Activated CD8-positive, alpha-beta memory T cell treated with anti-CD3 and anti-CD28 coated beads, Interleukin-2, amount 50 U/mL, for 1 hour (primary cell): ENCODE measurements at regions not wholly inside any gene's neighbourhood (a gene's known extent, or its start where the extent isn't known, plus 50 kb on each side); places are given as distances from the start of the nearest gene placed in this dataset.

ENCODE experiments used
- DNase-seq: peaks from one replicate; pipeline ENCODE4 v3.0.0-alpha.2; 2020; ENCODE audit errors: extremely low read depth

GRCh38 chr9:89768650-89769071 lies 163.8 kb downstream of the GADD45G start:
- no peak for DNase-seq

- DNase-seq = no peak
Measured at GRCh38 chr9:89770531-89771174, 165.8 kb downstream of the GADD45G start.

DNA sequence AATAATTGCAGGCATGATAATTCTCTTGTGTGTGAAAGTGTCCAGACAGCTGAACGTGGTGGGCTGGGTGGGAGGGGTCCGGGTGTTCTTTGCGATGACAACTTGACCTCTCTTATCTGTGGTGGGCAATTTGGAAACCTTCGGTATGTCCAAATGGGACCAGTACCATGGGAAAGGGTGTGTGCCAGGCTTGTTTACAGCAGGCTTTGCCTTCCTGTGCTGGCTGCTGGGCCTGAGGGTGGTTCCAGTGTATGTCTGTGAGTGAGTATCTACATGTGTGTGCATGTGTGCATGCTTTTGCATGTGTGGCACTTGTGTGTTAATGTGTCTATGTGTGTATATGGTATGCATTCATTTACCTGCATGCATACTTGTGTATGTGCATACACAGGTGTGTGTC lies 166.4 kb downstream of the GADD45G start:
- DNase-seq = no peak

DNA sequence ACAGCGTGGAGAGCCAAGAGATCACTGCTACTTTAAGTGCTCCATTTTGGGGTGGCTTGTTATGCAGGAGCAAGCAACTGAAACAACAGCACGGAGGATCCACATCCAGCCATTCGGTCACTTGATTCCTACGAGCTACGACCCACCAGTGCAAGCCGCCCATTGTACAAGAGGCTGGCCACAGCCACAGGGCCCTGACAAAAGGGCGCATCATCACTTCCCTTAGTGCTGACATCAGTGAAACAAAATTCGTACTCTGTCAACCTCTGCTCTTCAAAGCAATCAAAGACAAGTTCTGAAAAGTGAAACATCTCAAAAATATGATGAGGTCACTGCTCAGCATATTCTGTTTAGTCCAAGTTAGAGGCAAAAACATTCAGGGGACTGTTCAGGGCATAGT lies 168.4 kb downstream of the GADD45G start:
- DNase-seq = no peak

DNA sequence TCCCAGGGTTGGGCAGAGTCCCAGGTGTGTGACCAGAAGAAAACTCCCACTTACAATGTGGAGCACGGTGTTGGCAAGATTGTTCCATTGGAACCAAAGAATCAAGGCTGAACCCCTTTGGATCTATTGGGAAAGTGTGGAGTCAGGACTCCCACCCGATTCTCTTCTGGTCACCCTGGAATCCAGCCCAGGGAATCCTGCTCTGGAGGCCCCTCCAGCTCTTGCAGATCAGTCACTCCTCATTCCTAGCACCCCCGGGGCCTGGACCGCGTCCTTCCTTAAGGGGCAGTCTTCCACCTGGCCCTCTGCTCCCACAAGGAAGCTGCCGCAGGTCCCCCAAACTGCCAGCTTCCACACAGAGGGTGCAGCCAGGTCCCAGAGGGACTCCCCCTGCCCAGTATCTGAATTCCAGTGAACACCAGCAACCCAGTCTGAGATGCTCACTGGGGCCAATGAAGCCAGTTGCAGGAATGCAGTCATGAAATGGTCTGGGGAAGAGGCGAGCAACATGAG lies 170.1 kb downstream of the GADD45G start:
- no peak for DNase-seq

GRCh38 chr9:89775641-89776040 lies 170.8 kb downstream of the GADD45G start:
- no peak for DNase-seq

- DNase-seq = no peak
Measured at GRCh38 chr9:89776795-89777525, 172.1 kb downstream of the GADD45G start.

DNA sequence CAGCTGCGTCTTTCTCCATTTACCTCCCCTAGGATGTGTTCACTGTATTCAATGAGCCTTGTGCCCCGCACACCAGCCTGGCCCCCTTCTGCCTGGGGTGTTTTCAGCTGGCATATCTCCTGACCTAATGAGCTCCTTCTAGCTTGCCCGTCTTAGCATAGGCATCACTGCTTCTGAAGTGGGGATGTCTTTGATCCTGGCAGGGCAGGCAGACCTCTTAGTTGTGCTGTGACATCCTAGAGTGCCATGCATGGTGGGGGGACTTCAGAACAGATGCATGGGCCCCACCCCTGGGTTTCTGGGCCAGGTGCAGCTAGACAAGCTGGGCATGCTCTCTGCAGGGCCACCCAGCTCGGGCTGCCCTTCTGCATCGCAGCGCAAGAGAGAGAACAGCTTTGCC lies 172.7 kb downstream of the GADD45G start:
- no peak for DNase-seq

GRCh38 chr9:89778100-89779090 lies 173.6 kb downstream of the GADD45G start:
- no peak for DNase-seq

- DNase-seq = no peak
Measured at GRCh38 chr9:89779405-89780203, 174.8 kb downstream of the GADD45G start.

DNA sequence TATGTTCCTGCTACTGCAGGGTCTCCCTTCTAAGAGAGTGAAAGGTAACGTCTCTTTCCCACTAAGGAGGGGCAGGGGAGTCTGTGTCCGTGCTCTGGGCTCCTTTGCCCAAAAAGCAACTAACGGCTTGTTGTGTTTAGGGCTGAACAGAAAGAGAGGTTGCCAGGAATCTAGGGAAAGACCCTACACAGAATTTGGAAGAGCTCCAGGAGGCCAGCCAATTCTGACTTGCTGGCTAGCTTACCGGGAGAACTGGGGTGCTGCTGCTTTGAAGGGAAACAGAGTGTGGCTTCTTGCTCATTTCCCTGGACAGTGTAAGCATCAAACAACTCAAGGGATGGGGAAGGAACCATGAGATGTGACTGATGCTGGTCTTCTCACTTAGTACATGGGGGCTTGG lies 176.1 kb downstream of the GADD45G start:
- DNase-seq = no peak

GRCh38 chr9:89781838-89782540 lies 177.2 kb downstream of the GADD45G start:
- no peak for DNase-seq

DNA sequence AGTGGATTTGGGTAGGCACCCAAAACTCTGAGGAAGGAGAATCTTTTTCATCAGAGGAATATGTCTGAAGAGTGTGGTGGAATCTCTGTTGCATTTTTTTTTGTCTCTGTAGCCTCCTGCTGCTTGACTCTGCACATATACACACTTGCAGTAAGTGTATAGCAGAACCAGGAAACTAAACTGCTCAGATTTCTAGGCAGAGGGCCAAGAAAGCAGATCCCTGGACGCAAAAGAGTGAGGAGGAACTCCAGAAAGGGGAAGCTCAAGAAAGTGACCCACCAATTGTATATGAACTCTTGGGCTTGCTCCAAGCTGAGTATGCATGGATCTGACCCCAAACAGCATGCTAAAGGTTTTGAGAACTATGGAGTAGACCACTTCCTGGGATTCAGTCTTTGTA lies 181.8 kb downstream of the GADD45G start:
- DNase-seq = no peak

GRCh38 chr9:89787595-89787994 lies 182.8 kb downstream of the GADD45G start:
- no peak for DNase-seq

GRCh38 chr9:89788434-89788833 lies 183.6 kb downstream of the GADD45G start:
- no peak for DNase-seq

DNA sequence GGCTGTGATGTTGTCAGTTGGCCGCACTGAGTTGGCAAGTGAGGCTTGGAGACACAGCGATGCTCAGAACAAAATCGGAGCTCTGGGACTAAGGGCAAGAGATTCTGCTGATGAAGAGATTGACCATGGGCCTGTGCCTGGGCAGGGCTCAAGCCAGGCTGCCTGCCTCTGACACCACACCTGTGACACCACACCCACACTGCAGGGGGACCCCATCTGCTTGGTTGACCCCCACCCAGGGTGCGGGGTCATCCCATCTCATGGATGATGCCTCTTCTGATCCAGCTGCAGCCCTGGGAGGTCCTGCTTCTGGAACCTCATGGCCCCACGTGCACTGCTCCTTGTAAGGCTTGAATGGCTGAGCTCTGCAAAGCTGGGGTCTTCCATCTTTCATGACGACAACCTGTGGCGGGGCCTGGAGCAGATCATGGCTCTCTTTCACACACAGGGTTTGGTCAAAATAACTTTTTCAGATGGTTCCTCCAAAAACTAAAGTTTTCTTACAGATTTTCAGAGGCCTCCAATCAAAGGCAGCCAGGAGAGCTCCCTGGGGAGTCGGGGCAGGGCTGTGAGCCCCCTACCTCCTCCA lies 185.2 kb downstream of the GADD45G start:
- DNase-seq = no peak

- no peak for DNase-seq
Measured at GRCh38 chr9:89790542-89791109, 185.8 kb downstream of the GADD45G start.

GRCh38 chr9:89791754-89792153 lies 186.9 kb downstream of the GADD45G start:
- no peak for DNase-seq

GRCh38 chr9:89792189-89793123 lies 187.6 kb downstream of the GADD45G start:
- DNase-seq = no peak
